Heart right ventricle (tissue), 16 donors: ENCODE measurements at regions not wholly inside any gene's neighbourhood (a gene's known extent, or its start where the extent isn't known, plus 50 kb on each side); places are given as distances from the start of the nearest gene placed in this dataset.

Experiments
- ATAC-seq, 8 donors: fragments of 200-7000 bp; cut with Tn5 transposase; one replicate each; pipeline ENCODE4 v1.9.1; 2020; ENCODE audit warnings: mild to moderate bottlenecking in 8 of 8, moderate library complexity in 8 of 8, moderate number of reproducible peaks in 1 of 8
- DNase-seq, 2 donors: peaks; one replicate each; pipeline ENCODE4 v3.0.0-alpha.2; 2020
- H3K27ac ChIP-seq, 10 donors: fragments of 200-600 bp; sonication (generic) in 2 of 10; one replicate each; pipeline versions ENCODE4 v1.5.0 to v1.8.0; 2020 to 2022; ENCODE audit warnings: mild to moderate bottlenecking in 3 of 10
- H3K27me3 ChIP-seq, 7 donors: fragments of 200-600 bp; one replicate each; pipeline ENCODE4 v1.8.0; 2021 to 2022; ENCODE audit warnings: mild to moderate bottlenecking in 2 of 7
- H3K36me3 ChIP-seq, 9 donors: fragments of 200-600 bp; sonication (generic) in 1 of 9; one replicate each; pipeline versions ENCODE4 v1.5.0 to v1.8.0; 2020 to 2022; ENCODE audit warnings: mild to moderate bottlenecking in 2 of 9
- H3K4me1 ChIP-seq, 9 donors: fragments of 200-600 bp; sonication (generic) in 1 of 9; one replicate each; pipeline versions ENCODE4 v1.5.0 to v1.8.0; 2020 to 2022; ENCODE audit warnings: mild to moderate bottlenecking in 4 of 9
- H3K4me3 ChIP-seq, 10 donors: fragments of 200-600 bp; sonication (generic) in 2 of 10; one replicate each; pipeline versions ENCODE4 v1.5.0 to v1.8.0; 2020 to 2022; ENCODE audit warnings: mild to moderate bottlenecking in 7 of 10, moderate library complexity in 2 of 10
- H3K9me3 ChIP-seq, 11 donors: fragments of 200-600 bp in 10 of 11; sonication (generic) in 2 of 11; one replicate each; pipeline versions ENCODE4 v1.5.0 to v1.8.0; 2013 to 2022; ENCODE audit warnings: mild to moderate bottlenecking in 2 of 11, control low read depth in 1 of 11, moderate library complexity in 1 of 11
- WGBS, 2 donors: extraction: QIAGEN DNeasy Blood & Tissue Kit; methylation state at CpG; one replicate each; pipeline ENCODE4 v1.1.7; 2013; ENCODE audit warnings: inconsistent platforms in 1 of 2; 5-methylcytosine and 5-hydroxymethylcytosine counted together
- intact Hi-C, 10 donors: fragments of 100-400 bp; cut with DNase I; formaldehyde crosslinking; loops; one replicate each; pipeline versions ENCODE4 v1.11.1 to v1.14.2; 2022
- TF ChIP-seq, protein P1 (sequence below), 9 donors: fragments of 200-600 bp; sonication (generic) in 2 of 9; IDR thresholded peaks; one replicate each; pipeline versions ENCODE4 v1.5.0 to v1.8.0; 2021 to 2022; ENCODE audit warnings: antibody characterized with exemption in 9 of 9, mild to moderate bottlenecking in 5 of 9, moderate library complexity in 1 of 9
- donor health status: Arrhythmogenic right ventricular cardiomyopathy.
- donor health status: ischemic (EF 13 %, LVEDD 7.1; RV severe dilation, severe dysfunction).
- donor health status: healthy with polysubstance abuse.
- donor health status: DM: no; HTN: yes; CAD: no.
- donor health status: DM: no; HTN: no; CAD: no.
- donor health status: ischemic (EF 25% LVEDD 6.9; RV normal size, moderate dysfunction).
- donor health status: ischemic (EF 25% LVEDD 5.7; RV mildly dilated, moderate dysfunction).
- donor health status: healthy.
- donor health status: DM: yes; HTN: yes; CAD: no.
- donor health status: Ischemic cardiomyopathy.
- donor health status: ischemic (EF 35%, LVEDD 5.7; RV mildly dilated, moderate dysfunction).
- donor health status: nonischemic (EF 11% LVEDD 7.7; RV severe dilation, severe dysfunction).
- donor health status: DM: yes; HTN: yes; CAD: no.
- donor health status: PGD.
- donor health status: ischemic (EF 29% LVEDD 5.4; RV normal size, mild dysfunction).
- donor health status: nonischemic (EF 23%, LVEDD 6.1; RV moderate dilation, normal function).

DNA sequence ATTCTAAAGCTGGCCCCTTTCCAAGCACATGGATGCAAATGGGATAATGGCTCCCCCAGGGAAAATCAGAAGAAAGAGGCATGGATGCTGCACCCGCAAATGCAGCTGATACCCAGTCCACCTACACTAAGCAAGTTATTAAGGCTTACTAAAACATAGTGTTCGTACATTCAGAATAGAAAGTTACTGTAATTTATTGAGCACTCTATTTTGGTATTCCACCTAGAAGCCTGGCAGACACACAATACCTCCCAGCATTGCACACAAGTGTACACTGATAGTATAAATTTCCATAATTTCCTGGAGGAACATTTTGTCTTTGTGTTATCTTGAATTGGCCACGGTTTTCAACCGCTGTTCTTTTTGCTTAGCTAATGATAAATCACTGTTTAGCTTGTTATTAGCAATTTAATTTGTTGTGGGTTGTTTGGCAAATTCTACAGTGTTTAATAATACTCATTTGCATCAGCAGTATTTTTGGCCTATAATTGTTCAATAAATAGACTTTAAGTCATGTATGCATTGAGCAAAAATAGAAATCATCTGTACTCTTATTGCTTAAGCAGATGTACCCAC, 94.5 kb upstream of the MRI1 start:
- 55 to 75% methylated on average over 4 of the region's 4 CpGs for WGBS, 2 donors
- TF ChIP-seq, protein P1, sequence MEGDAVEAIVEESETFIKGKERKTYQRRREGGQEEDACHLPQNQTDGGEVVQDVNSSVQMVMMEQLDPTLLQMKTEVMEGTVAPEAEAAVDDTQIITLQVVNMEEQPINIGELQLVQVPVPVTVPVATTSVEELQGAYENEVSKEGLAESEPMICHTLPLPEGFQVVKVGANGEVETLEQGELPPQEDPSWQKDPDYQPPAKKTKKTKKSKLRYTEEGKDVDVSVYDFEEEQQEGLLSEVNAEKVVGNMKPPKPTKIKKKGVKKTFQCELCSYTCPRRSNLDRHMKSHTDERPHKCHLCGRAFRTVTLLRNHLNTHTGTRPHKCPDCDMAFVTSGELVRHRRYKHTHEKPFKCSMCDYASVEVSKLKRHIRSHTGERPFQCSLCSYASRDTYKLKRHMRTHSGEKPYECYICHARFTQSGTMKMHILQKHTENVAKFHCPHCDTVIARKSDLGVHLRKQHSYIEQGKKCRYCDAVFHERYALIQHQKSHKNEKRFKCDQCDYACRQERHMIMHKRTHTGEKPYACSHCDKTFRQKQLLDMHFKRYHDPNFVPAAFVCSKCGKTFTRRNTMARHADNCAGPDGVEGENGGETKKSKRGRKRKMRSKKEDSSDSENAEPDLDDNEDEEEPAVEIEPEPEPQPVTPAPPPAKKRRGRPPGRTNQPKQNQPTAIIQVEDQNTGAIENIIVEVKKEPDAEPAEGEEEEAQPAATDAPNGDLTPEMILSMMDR (IDR thresholded peaks at IDR 0.05), result no peak
- Histone ChIP-seq H3K27ac (no peak overlapping the region), H3K9me3 (peaks cover 0 to 14% (median 0%) of the 10 kb centered on the region in 11 donors), H3K27me3 (peaks cover 0 to 3% (median 0%) of the 10 kb centered on the region in 7 donors), H3K4me1 (peaks cover 0 to 6% (median 0%) of the 10 kb centered on the region in 9 donors), H3K4me3 (no peak overlapping the region), H3K36me3 (no peaks in the 10 kb centered on the region)
- DNase-seq (no peak), ATAC-seq (peak in 3 of 8 donors; percentile 55 to 87 (median 75))
- intact Hi-C loops, result loop anchor here in 1 of 10 donors (5.0 kb wide), 1 partner anchor 37 kb away; no protein-coding TSS in a partner anchor

DNA sequence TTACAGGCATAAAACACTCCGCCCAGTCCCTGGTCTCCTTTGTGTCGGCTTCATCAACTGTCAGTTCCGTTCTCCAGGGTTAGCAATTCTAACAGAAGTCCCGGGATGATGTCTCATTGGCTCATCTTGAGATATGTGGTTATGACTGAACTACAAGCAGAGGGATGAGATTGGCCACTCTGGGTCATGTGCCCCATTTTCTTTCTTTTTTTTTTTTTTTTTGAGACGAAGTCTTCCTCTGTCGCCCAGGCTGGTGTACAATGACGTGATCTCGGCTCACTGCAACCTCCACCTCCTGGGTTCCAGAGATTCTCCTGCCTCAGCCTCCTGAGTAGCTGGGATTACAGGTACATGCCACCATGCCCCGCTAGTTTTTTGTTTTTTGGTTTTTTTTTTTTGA, 95.4 kb upstream of the MRI1 start:
- Histone ChIP-seq H3K27me3 (peaks cover 0 to 3% (median 0%) of the 10 kb centered on the region in 7 donors), H3K9me3 (peaks cover 0 to 14% (median 0%) of the 10 kb centered on the region in 11 donors), H3K27ac (no peak overlapping the region), H3K4me3 (no peak overlapping the region), H3K4me1 (peaks cover 0 to 6% (median 0%) of the 10 kb centered on the region in 9 donors), H3K36me3 (no peaks in the 10 kb centered on the region)
- WGBS, 2 donors, result 85 to 87% methylated on average over 9 of the region's 9 CpGs
- ATAC-seq (no peak), DNase-seq (no peak)
- intact Hi-C loops, result no loop called here
- TF ChIP-seq, protein P1 (IDR thresholded peaks at IDR 0.05), result no peak

DNA sequence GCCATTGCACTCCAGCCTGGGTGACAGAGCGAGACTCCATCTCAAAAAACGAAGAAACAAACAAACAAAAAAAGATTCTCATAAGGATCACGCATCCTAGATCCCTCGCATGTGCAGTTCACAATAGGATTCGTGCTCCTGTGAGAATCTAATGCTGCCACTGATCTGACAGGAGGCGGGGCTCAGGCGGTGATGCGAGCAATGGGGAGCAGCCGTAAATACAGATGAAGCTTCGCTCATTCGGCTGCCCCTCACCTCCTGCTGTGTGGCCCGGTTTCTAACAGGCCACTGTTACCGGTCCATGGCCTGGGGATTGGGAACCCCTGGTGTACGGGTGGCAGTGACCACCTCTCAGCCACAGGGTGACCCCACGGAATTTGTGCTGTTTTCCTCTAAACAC, 98.2 kb upstream of the MRI1 start:
- Histone ChIP-seq H3K4me1 (peaks cover 0 to 6% (median 0%) of the 10 kb centered on the region in 9 donors), H3K27me3 (peaks cover 0 to 3% (median 0%) of the 10 kb centered on the region in 7 donors), H3K36me3 (no peaks in the 10 kb centered on the region), H3K9me3 (no peaks in the 10 kb centered on the region), H3K27ac (no peak overlapping the region), H3K4me3 (no peak overlapping the region)
- 61 to 62% methylated on average over 15 of the region's 15 CpGs for WGBS, 2 donors
- no peak for ATAC-seq
- TF ChIP-seq, protein P1 (IDR thresholded peaks at IDR 0.05), result no peak
- intact Hi-C loops, result no loop called here
- no peak for DNase-seq

DNA sequence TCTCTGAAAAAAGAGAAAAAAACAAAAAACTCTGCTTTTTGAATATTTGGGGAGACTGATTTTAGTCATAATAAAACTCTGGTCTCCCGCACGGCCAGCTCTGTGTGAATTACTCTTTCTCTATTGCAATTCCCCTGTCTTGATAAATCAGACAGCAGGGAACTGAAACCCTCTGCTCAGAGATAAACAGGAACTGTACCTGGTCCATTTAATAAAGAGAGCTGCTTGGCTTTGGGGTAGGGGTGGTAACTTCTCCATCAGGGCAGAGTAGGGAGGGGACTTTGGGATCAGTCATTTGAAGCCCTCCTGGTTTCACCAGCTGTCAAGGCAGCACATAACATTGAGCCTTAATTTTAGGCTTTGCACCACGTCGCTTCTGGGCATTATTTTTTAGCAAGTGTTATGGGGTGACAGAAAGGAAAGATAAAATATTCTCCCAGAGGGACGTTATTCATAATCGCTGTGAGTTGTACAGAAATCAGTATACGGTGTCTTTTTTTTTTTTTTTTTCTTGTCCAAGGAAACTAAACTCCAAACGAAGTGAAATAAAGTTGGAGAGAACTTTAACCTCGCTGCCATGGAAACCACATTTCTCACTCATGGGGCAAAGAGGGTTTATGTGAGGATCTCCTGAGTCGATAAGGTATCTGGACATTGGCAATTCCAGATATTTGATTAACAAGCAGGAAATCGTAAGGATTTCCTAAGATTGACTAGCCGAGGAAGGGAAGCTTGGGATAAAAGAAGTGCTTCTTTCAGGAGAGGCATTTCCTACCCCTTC, 99.0 kb upstream of the MRI1 start:
- WGBS, 2 donors, result 73 to 80% methylated on average over 12 of the region's 12 CpGs
- Histone ChIP-seq H3K9me3 (no peaks in the 10 kb centered on the region), H3K4me3 (no peak overlapping the region), H3K4me1 (peaks cover 0 to 6% (median 0%) of the 10 kb centered on the region in 9 donors), H3K27ac (no peak overlapping the region), H3K36me3 (no peaks in the 10 kb centered on the region), H3K27me3 (peaks cover 0 to 3% (median 0%) of the 10 kb centered on the region in 7 donors)
- TF ChIP-seq, protein P1 (IDR thresholded peaks at IDR 0.05), result no peak
- intact Hi-C loops, result no loop called here
- DNase-seq (no peak), ATAC-seq (no peak)
